ENCODE measurements at regions not wholly inside any gene's neighbourhood (a gene's known extent, or its start where the extent isn't known, plus 50 kb on each side); places are given as distances from the start of the nearest gene placed in this dataset.
"Not testable (repeated sequence)": the region's sequence is repeated elsewhere in the genome, so short reads cannot be mapped to it uniquely, and the experiment has no call there.

DNA sequence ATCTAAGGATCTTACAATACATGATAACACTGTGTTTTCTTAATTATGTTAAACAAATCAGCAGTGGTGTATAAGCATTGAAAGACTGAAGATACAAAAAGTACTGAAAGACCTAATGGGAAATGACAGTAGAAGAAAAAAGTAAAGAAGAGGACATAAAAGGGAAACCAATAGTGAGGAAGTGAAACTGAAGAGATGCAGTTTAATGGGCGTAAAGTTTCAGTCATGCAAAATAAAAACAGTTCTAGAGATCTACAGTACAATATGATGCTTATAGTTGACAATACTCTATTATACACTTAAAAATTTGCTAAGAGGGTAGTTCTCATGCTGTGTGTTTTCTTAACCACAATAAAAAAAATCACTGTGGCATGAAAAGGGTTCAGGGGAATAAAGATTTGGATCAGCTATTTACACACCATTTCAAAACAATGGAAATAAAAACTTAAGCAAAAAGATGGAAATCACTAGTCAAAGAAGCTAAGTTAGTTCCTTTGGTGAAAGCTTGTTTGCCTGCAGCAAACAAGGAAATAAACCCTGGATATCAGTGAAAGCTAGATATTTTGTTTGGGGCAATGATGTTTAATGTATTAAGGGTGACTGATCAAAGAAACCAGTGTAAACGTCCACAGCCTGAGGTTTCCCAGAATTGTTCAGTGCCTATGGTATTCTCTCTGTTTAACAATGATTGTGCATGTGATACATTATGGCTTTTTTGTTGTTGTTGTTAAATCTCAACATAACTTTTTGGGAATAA is 1160.8 kb upstream of the ADGRL2 start:
- DNase-seq (ENCODE audit: low read depth in 4 of 4, low spot score in 2 of 4): no peak

DNA sequence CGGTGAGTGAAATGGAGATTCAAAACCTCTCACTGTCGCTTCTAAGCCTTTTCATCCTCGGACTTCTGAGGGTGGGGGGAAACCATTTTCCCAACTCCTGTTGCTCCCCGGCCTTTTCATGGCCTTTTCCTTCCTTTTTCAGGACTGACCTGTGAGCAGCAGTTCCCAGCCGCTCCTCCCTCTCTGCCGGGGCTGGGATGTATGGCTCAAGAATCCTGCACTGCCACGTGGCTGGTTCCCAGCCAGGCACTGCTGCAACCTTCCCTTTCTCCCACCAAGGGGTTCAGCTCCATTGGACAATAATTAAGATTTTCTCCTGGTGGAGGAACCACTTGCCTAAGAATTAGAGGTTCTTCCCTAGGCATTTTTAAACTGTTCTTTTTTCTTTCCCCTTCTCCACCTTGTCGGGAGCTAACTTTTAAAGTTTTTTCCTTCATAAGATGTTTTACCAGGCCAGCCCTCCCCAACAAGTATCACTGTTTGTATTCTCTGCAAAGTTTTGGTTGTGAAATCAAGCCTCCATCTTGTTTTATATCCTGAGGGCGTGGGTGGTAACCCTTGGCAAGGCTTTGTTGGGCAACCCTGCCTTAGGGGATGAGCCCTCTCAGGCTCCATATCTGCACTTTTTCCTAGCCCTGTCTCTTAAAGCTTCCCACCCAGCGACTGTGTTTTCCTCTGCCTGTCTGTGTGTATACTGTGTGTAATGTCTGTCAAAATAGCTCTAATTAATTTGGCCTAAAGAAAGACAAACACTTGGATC is 1166.6 kb upstream of the ADGRL2 start:
- no peak for DNase-seq (ENCODE audit: low read depth in 4 of 4, low spot score in 2 of 4)

DNA sequence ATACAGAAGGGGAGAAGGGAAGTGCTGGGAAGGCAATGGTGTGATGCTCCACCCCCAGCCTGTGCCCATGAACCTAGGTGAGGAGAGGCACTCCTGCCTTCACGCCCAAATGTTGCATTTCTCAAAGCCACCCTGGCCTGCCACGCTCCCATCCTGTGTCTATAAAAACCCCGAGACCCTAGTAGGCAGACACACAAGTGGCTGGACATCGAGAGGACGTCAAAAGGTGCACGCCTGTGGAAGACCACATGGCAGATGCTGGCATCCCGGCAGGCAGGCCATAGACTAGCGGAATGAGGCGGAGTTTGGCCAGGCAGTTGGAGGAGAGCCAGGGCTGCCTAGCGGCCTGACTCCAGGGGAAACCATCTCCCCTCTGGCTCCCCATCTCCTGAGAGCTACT is 1168.5 kb upstream of the ADGRL2 start:
- no peak for DNase-seq (ENCODE audit: low read depth in 4 of 4, low spot score in 2 of 4)

DNA sequence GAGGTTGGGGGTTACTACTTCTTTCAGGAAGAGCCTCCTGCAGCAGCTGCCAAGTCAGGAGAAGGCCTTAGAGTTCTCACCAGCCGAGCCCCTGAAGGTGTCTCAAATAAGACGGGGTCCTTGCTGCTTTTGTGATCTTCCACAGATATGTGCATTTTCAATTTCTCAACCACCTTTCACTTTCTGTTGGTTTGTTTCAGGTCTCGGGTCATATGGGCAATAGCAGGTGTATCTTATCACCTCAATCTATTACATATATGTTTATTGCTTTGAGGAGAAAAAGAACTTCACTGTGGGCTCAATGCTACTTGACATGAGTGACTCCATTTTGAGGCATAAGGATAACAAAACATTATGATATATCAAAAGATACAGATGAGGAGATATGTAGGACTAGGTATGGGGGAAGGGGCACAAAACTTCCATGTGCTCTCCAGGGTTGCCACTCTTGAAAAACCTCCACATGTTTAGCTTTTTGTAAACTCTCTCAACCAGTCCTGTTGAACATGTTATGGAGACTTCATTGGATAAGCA is 1171.4 kb upstream of the ADGRL2 start:
- no peak for DNase-seq (ENCODE audit: low read depth in 4 of 4, low spot score in 2 of 4)

DNA sequence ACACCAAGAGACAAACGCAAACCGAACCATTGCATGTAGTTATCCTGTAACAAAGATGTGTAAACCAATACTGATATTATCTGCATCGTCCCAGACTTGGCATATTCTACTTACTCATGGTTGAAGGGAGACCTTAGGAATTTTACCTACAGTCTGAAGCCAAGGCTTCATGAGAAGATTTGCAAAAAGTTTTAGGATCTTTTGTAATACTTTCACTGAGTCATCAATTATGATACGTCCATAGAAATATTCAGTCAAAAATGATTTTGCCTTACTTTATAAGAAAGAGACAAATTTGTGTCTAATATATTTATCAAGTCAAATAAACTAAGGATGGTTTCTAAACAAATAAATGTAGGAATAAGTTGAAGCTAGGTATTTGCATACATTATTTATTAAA is 1176.1 kb upstream of the ADGRL2 start:
- DNase-seq (ENCODE audit: low read depth in 4 of 4, low spot score in 2 of 4): no peak

DNA sequence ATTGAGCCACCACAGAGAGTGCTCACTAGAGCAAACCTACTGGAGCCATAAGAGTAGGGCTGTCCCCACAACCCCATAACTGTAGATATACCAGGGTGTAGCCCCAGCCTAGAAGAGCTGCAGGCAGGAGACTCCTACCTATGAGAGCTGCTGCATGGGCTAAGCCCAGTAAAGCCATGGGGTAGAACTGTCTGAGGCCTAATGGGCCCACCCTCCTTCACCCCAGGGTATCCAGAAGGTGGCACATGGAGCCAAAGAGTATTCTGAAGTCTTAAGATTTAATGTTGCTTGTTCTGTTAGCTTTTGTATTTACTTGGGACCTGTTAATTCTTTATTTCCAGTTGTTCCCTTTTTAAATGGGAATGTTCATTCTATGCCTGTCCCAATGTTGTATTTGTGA is 1193.7 kb upstream of the ADGRL2 start:
- no peak for DNase-seq (ENCODE audit: low read depth in 4 of 4, low spot score in 2 of 4)

DNA sequence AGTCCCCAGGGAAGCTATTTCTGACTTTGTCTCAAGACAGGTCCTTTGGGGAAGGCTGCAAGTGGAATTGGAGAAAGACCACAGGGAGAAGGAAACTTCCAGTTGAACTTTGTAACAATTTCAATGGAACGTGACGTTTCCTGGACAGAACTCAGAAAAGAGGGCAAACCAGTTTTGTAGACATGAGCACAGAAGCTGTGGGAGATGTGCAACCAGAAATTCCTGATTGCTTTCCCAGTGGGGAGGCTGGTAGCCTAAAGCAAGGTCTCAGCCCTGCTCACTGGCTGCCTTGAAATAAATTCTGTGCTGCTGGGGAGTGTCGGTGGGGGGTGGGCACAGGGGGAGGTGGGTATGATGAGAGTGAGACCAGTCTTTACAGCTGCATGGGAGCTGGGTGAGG is 1206.7 kb upstream of the ADGRL2 start:
- no peak for DNase-seq (ENCODE audit: low read depth in 4 of 4, low spot score in 2 of 4)

DNA sequence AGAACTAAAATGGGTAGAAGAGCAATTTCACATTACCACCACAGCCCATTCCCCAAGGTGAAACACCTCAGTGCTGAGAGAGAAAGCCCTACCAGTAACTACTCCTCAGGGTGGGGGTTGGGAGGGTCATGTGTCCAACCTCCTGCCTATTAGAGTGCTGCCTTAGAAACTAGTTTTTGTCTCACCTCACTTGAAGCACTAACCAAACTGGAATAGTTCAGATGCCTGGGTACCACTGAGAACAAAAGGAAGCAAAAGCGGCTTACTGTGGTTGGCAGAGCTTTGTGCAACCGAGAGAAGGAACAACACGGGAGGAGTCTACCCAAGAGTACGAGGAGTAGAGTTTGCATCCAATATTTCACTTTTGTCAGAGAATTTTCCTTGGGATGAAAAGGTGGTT is 1207.5 kb upstream of the ADGRL2 start:
- no peak for DNase-seq (ENCODE audit: low read depth in 4 of 4, low spot score in 2 of 4)

DNA sequence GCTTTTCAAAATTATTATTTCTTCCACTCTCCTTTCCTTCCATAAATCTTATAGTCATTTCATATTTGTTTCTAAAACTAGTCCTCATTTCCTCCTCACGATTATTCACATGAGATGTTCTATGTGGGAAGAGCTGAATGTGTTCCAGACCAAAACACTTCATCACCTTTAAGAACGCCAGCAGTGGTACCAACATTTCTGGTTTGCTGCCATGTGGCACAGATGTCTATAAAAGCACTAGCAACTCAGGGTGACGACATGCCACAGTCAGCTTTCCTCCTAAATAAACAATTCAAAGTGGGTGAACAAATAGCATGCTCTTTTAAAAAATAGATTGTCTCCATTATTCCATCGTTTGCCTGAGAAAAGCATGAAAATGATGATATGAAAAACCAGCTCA is 1217.8 kb upstream of the ADGRL2 start:
- no peak for DNase-seq (ENCODE audit: low read depth in 4 of 4, low spot score in 2 of 4)

DNA sequence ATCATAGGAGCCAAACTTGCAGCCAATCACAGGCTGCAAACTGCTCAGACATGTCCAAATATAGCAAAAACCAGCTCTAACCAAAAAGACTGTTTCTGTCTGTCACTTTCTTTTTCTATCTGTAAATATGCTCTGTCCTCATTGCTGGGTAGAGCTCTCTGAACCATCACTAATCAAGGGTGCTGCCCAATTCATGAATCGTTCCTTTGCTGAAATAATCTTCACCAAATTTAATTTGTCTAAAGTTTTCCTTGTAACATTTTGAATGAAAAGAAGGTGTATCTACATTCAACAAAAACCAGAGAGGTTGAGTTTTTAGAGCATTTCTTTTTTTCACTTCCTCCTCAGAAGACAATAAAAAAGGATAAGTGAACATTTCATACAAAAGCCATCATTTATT is 1221.7 kb upstream of the ADGRL2 start:
- DNase-seq (ENCODE audit: low read depth in 4 of 4, low spot score in 2 of 4): no peak

DNA sequence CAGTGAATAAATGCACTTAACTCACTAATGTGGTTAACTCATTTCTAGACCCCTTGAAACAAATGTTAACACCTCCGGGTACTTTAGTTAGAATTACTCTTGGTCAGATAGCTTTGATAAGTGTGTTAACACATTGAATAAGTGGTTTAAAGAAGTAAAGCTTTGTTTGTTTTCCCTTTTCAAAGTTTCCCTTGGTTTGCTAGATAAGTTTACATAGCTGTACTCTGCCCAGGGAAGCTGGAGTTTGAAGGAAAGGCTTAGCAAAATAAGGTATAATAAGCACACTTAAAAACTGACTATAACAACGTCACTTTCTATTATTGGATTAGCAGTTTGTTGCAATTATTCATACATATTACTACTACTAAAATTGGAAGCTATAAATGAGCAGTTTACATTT is 1233.9 kb upstream of the ADGRL2 start:
- no peak for DNase-seq (ENCODE audit: low read depth in 4 of 4, low spot score in 2 of 4)

DNA sequence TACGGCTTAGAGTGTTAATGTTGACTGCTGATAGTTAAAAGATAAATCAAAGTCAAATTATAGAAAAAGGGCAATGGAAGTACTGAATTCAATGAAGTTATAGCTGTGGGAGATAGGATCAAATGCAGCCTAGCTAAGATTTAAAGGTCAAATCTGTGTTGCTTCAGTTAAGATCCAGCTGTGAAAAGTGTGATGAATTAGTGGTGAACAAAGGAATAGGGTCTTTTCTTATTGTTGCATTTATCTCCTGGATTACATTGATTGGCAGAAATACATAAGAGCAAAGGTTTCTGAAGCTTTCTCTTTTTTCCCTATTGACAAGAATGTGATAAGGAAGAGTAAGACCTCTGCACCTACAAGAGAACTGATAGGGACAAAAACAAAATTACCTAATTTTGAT is 1234.6 kb upstream of the ADGRL2 start:
- DNase-seq (ENCODE audit: low read depth in 4 of 4, low spot score in 2 of 4): no peak

DNA sequence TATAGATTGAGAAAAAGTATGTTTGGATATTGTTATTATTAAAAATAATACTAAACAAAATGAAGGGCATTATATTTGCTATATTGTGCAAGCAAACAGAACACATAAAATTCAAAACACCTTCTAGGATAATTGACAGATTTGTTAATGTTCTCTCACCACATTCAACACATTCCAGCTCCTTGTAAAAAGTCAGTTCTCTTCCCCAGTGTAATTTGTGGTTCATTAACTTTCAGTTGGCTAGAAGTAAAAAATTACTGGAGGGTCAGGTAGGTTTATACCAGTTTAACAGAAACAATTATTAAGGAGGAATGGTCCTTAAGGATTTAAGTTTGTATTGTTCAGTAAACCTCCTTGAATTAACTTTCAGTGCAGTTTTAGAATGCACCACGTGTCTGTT is 1235.3 kb upstream of the ADGRL2 start:
- peak in 1 of 4 donors; percentile 8 for DNase-seq (ENCODE audit: low read depth in 4 of 4, low spot score in 2 of 4)

DNA sequence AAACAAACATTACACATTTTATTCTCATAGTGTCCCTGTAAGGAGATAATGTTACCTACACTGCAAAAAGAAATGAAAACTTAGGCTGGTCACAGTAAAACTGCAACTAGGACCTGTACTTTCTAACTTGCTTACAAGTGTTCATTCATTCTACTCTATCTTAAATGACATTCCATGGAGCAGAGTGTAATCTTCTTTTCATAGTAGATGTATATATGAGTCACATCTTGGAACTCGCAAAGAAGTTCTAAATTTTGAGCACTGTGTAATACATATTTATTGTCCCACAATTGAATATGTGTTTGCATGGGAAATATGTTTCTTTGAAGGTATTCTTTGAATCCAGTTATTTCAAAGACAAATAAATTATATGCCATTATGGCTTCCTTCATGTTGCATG is 1258.5 kb upstream of the ADGRL2 start:
- no peak for DNase-seq (ENCODE audit: low read depth in 4 of 4, low spot score in 2 of 4)

DNA sequence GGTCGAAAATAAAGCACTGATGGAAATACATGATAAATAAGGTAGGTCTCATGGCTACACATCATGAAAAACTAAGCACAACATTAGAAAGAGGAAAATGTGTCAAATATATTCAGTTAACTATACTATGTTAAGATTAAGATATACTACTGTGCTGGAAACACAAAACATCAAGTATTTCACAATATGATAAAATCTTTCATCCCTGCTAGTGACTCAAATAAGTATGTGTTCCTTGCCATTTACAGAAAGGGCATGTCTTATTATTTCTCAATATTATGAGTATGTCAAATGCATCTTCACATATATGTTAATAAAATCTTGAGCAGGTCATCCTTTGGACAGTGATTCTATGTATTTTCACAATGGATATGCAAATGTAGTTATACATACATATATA is 1260.1 kb upstream of the ADGRL2 start:
- no peak for DNase-seq (ENCODE audit: low read depth in 4 of 4, low spot score in 2 of 4)

DNA sequence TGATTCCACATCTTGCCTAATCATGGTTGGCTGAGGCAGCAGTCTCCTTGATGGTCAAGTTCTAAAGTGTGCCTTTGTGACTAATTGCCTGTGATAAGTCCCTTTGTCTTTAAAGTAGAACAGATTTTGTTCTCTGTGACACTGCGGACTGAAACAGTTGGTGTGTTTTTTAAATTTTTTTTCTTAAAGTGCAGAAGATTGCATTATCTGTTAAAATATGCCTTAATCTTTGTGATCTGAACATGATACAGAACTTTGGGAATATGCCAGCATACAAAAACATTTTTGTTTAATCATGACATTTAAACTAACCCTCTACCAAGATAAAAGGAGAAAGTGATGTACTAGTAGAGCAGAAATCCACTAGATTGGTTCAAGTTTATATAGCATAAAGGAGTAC is 1260.6 kb upstream of the ADGRL2 start:
- no peak for DNase-seq (ENCODE audit: low read depth in 4 of 4, low spot score in 2 of 4)

DNA sequence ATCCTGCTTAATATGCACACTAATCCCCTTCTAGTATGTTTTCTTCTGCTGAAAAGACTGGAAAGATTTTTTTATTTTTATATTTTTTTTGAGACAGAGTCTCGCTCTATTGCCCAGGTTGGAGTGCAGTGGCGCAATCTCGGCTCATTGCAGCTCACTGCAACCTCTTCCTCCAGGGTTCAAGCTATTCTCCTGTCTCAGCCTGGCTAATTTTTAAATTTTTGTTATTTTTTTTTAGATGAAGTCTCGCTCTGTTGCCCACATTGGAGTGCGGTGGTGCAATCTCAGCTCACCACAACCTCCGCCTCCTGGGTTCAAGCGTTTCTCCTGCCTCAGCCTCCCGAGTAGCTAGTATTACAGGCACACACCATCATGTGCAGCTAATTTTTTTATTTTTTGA is 1261.4 kb upstream of the ADGRL2 start:
- not testable (repeated sequence) for DNase-seq (ENCODE audit: low read depth in 4 of 4, low spot score in 2 of 4)

DNA sequence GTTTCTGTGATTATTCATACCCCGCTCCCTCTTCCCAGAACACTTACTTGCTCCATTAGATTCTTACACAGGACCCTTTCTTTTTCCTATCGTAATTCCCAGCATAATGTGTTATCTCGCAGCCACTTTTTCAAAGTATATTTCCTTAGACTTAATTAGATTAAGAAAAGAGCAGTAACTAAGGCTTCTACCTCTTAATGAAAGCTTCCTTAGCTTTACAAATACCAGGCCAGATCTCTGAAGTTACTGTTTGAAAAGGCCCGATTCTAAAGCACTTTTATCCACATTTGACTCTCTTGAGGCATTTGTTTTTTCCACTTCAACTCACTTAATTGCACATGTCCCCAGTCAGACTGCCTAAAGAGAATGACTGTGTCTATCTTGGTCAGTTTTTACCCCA is 1264.3 kb upstream of the ADGRL2 start:
- no peak for DNase-seq (ENCODE audit: low read depth in 4 of 4, low spot score in 2 of 4)

DNA sequence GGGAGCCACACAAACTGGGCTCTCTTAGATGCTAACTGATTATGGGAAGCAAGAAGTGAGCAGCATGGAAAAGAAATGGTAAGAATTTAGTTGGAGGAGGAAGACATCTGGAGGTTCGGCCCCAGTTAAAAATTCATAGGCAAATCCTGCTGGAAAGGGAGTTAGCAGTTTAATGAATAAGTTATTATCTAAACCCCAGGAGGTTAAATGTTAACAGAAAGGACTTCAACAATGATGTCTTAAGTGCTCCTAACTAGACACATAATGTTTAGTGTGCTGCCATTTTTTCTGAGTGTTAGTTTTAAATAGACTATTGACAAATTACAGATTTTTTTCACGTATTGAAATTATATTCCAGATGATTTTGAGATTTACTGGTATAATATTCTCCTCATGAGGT is 1265.3 kb upstream of the ADGRL2 start:
- peak in 1 of 4 donors; percentile 28 for DNase-seq (ENCODE audit: low read depth in 4 of 4, low spot score in 2 of 4)

DNA sequence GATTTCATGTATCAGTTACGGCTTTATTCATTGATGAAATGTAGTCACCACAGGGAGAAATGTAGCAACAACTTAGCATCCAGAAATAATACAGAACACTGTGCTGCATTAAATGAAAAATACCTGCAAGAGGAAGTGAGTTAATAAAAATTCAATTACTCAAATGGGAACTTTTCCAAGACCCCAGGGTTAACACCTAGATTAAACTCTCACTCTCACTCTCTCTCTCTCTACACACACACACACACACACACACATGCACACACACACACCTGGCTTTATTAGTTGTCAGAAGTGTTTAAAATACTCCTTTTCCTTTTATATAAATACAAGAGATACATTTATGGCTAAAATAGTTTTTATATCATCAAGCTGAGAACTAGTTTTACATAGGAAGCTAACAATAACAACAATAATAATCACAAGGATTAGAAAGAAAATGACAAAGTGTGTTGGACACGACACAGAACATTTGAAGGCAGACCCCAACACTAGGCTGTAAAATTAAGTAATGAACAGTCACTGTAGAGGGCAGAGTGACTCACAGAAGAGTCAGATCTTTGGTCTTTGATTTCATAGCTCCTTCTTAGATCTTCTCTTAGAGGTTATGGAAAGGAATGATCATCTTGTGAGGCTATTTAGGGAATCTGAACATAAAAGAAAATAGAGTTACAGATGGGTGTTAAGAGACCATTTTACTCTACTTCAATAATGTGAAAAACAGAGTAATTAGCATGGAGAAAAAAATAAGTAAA is 1266.0 kb upstream of the ADGRL2 start:
- peak in 1 of 4 donors; percentile 21 for DNase-seq (ENCODE audit: low read depth in 4 of 4, low spot score in 2 of 4)

DNA sequence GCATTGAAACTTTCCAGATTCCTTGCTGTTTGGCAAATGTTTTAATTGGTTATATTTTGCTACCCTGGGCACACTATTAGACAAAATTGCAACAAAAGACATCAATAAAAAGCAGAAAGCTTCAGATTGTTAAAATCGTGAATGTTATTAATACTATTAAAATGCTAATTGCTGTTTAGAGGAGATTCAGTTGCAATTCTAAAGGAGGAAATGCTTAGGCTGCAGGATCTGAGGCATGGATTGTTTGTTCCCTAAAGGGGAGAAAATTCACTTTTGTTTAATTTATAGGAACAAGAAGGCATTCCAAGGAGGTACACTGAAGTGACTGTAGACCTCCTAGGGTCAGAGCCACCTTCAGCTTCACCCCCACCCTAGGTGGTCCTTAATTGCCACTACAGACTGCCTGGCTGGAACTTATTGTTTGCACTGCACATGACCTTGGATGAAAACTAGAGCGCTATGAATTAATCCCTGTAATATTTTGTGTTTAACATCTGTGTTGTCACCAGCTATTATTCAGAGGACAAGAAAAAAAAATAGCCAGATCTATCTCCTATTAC is 1266.9 kb upstream of the ADGRL2 start:
- DNase-seq (ENCODE audit: low read depth in 4 of 4, low spot score in 2 of 4): no peak
